EH (cell line): ENCODE measurements at regions not wholly inside any gene's neighbourhood (a gene's known extent, or its start where the extent isn't known, plus 50 kb on each side); places are given as distances from the start of the nearest gene placed in this dataset.

Experiments
- DNase-seq: peaks from one replicate; pipeline ENCODE4 v3.0.0-alpha.2; 2015; ENCODE audit warnings: low read depth

GRCh38 chr10:124346831-124347230 is 71.9 kb downstream of the OAT start:
- DNase-seq: no peak

- DNase-seq: no peak
Measured at GRCh38 chr10:124345521-124345920, 73.2 kb downstream of the OAT start.

GRCh38 chr10:124344931-124345330 is 73.8 kb downstream of the OAT start:
- DNase-seq: no peak

- no peak for DNase-seq
Measured at GRCh38 chr10:124344266-124344590, 74.5 kb downstream of the OAT start.

GRCh38 chr10:124343351-124344265 is 75.1 kb downstream of the OAT start:
- no peak for DNase-seq

GRCh38 chr10:124342821-124343170 is 75.9 kb downstream of the OAT start:
- no peak for DNase-seq

GRCh38 chr10:124342136-124342820 is 76.4 kb downstream of the OAT start:
- no peak for DNase-seq

GRCh38 chr10:124341768-124342135 is 77.0 kb downstream of the OAT start:
- DNase-seq: no peak

GRCh38 chr10:124340033-124340760 is 78.5 kb downstream of the OAT start:
- peak; percentile 97 for DNase-seq

GRCh38 chr10:124339119-124340032 is 79.3 kb downstream of the OAT start:
- no peak for DNase-seq

- no peak for DNase-seq
Measured at GRCh38 chr10:124338276-124338925, 80.3 kb downstream of the OAT start.

GRCh38 chr10:124336186-124336585 is 82.5 kb downstream of the OAT start:
- peak; percentile 53 for DNase-seq

GRCh38 chr10:124333931-124334330 is 84.8 kb downstream of the OAT start:
- no peak for DNase-seq

GRCh38 chr10:124332426-124332825 is 86.3 kb downstream of the OAT start:
- peak; percentile 85 for DNase-seq

GRCh38 chr10:124329941-124330340 is 88.8 kb downstream of the OAT start:
- DNase-seq: no peak

GRCh38 chr10:124329362-124329761 is 89.4 kb downstream of the OAT start:
- no peak for DNase-seq

GRCh38 chr10:124328477-124329220 is 90.1 kb downstream of the OAT start:
- no peak for DNase-seq

GRCh38 chr10:124325998-124326636 is 92.6 kb downstream of the OAT start:
- DNase-seq: no peak

GRCh38 chr10:124325633-124325914 is 93.1 kb downstream of the OAT start:
- DNase-seq: no peak

GRCh38 chr10:124324856-124325632 is 93.7 kb downstream of the OAT start:
- no peak for DNase-seq
